HEK293T (cell line): ENCODE measurements at regions not wholly inside any gene's neighbourhood (a gene's known extent, or its start where the extent isn't known, plus 50 kb on each side); places are given as distances from the start of the nearest gene placed in this dataset.
"Not testable (repeated sequence)": the region's sequence is repeated elsewhere in the genome, so short reads cannot be mapped to it uniquely, and the experiment has no call there.

Experiments used
- CTCF ChIA-PET: fragments of 350-600 bp; formaldehyde crosslinking; extraction: SDS; loops from one replicate; lab custom pipeline; 2021; ENCODE audit warnings: antibody characterized with exemption, inconsistent platforms; lab: Yijun Ruan, JAX
- POLR2A ChIA-PET: fragments of 350-600 bp; formaldehyde crosslinking; extraction: SDS; loops from one replicate; lab custom pipeline; 2020; ENCODE audit warnings: antibody characterized with exemption, inconsistent platforms; lab: Yijun Ruan, JAX
- DNase-seq: peaks from one replicate; pipeline ENCODE4 v3.0.0; 2012; ENCODE audit warnings: mixed read lengths; ENCODE audit errors: extremely low spot score
- ARNT ChIP-seq: fragments of 450-650 bp; IDR thresholded peaks from 2 replicates; pipeline ENCODE4 v1.6.1; 2017; ENCODE audit warnings: mild to moderate bottlenecking
- BHLHE40 ChIP-seq: fragments of 450-650 bp; IDR thresholded peaks from 2 replicates; pipeline ENCODE4 v1.6.1; 2016; ENCODE audit warnings: mild to moderate bottlenecking, moderate library complexity, borderline replicate concordance
- CTBP1 ChIP-seq: fragments of 450-650 bp; IDR thresholded peaks from 2 replicates; pipeline ENCODE4 v1.6.1; 2016; ENCODE audit warnings: borderline replicate concordance
- ELF4 ChIP-seq: fragments of 450-650 bp; IDR thresholded peaks from 2 replicates; pipeline ENCODE4 v1.6.1; 2017; ENCODE audit warnings: antibody characterized with exemption
- FOXA1 ChIP-seq: fragments of 450-650 bp; IDR thresholded peaks from 2 replicates; pipeline ENCODE4 v1.6.1; 2016; ENCODE audit warnings: mild to moderate bottlenecking
- FOXK2 ChIP-seq: fragments of 450-650 bp; IDR thresholded peaks from 2 replicates; pipeline ENCODE4 v1.6.1; 2016; ENCODE audit warnings: mild to moderate bottlenecking
- FOXM1 ChIP-seq: fragments of 450-650 bp; IDR thresholded peaks from 2 replicates; pipeline ENCODE4 v1.6.1; 2017; ENCODE audit warnings: mild to moderate bottlenecking, borderline replicate concordance
- HDGF ChIP-seq: fragments of 450-650 bp; IDR thresholded peaks from 2 replicates; pipeline ENCODE4 v1.6.1; 2017; ENCODE audit warnings: antibody characterized with exemption, borderline replicate concordance
- L3MBTL2 ChIP-seq: fragments of 450-650 bp; conservative IDR thresholded peaks from 2 replicates; pipeline ENCODE4 v1.6.1; 2016; ENCODE audit warnings: mild to moderate bottlenecking
- LEF1 ChIP-seq: fragments of 450-650 bp; IDR thresholded peaks from 2 replicates; pipeline ENCODE4 v1.6.1; 2017; ENCODE audit warnings: mild to moderate bottlenecking, borderline replicate concordance
- NFRKB ChIP-seq: fragments of 450-650 bp; IDR thresholded peaks from 2 replicates; pipeline ENCODE4 v1.6.1; 2016; ENCODE audit warnings: mild to moderate bottlenecking, moderate library complexity
- PKNOX1 ChIP-seq: fragments of 450-650 bp; IDR thresholded peaks from 2 replicates; pipeline ENCODE4 v1.6.1; 2016
- SP1 ChIP-seq: fragments of 450-650 bp; IDR thresholded peaks from 2 replicates; pipeline ENCODE4 v1.6.1; 2017
- SUZ12 ChIP-seq: fragments of 450-650 bp; IDR thresholded peaks from 2 replicates; pipeline ENCODE4 v1.6.1; 2016; ENCODE audit warnings: mild to moderate bottlenecking
- TARDBP ChIP-seq: fragments of 450-650 bp; IDR thresholded peaks from 2 replicates; pipeline ENCODE4 v1.6.1; 2016
- ZNF384 ChIP-seq: fragments of 450-650 bp; IDR thresholded peaks from 2 replicates; pipeline ENCODE4 v1.6.1; 2016

GRCh38 chr1:95780836-95781235, 546.8 kb downstream of the RWDD3 start:
- ChIA-PET CTCF (no interaction called here), POLR2A (no interaction called here)
- TF ChIP-seq LEF1 (no peak), BHLHE40 (no peak), CTBP1 (no peak), FOXA1 (no peak), SUZ12 (no peak), FOXK2 (no peak), ARNT (no peak), TARDBP (no peak), L3MBTL2 (no peak), ZNF384 (no peak)
- DNase-seq, result no peak

GRCh38 chr1:95790136-95790535, 556.1 kb downstream of the RWDD3 start:
- POLR2A ChIA-PET, result no interaction called here
- CTCF ChIA-PET, result no interaction called here
- no peak for DNase-seq
- TF ChIP-seq FOXK2, result no peak
- TF ChIP-seq TARDBP, result no peak
- TF ChIP-seq BHLHE40, result no peak
- TF ChIP-seq NFRKB, result no peak
- no peak for TF ChIP-seq ZNF384
- no peak for TF ChIP-seq SP1
- no peak for TF ChIP-seq ARNT
- no peak for TF ChIP-seq FOXA1
- no peak for TF ChIP-seq PKNOX1
- TF ChIP-seq FOXM1, result no peak
- no peak for TF ChIP-seq ELF4
- TF ChIP-seq SUZ12, result no peak
- TF ChIP-seq CTBP1, result no peak
- TF ChIP-seq L3MBTL2, result no peak
- no peak for TF ChIP-seq LEF1
- TF ChIP-seq HDGF, result no peak

- CTCF ChIA-PET, result no interaction called here
- peak; percentile 9 for DNase-seq
- POLR2A ChIA-PET, result no interaction called here
- TF ChIP-seq CTBP1 (no peak), ARNT (no peak), SUZ12 (no peak), LEF1 (no peak), L3MBTL2 (no peak), NFRKB (no peak), SP1 (no peak), ZNF384 (no peak), FOXM1 (no peak), FOXK2 (no peak), ELF4 (no peak), FOXA1 (no peak), PKNOX1 (no peak), HDGF (no peak), TARDBP (no peak), BHLHE40 (no peak)
These were observed 559.9 kb downstream of the RWDD3 start for GRCh38 chr1:95793893-95794292.

- CTCF ChIA-PET, POLR2A ChIA-PET, DNase-seq: not testable (repeated sequence)
These were observed 563.8 kb downstream of the RWDD3 start for GRCh38 chr1:95797761-95798160.

- CTCF ChIA-PET, result no interaction called here
- DNase-seq, result no peak
These were observed 572.2 kb downstream of the RWDD3 start for GRCh38 chr1:95806171-95806570.

GRCh38 chr1:95809391-95809790, 575.4 kb downstream of the RWDD3 start:
- TF ChIP-seq SUZ12 (no peak), SP1 (no peak), HDGF (no peak), BHLHE40 (no peak), ELF4 (no peak), FOXA1 (no peak), TARDBP (no peak), FOXK2 (no peak), PKNOX1 (no peak), FOXM1 (no peak), ARNT (no peak)
- DNase-seq, result no peak
- ChIA-PET POLR2A (no interaction called here), CTCF (no interaction called here)

More at GRCh38 chr1:95806171-95806570, 572.2 kb downstream of the RWDD3 start:
- POLR2A ChIA-PET, result no interaction called here
- TF ChIP-seq ELF4, result no peak
- TF ChIP-seq ARNT, result no peak
- no peak for TF ChIP-seq FOXK2
- TF ChIP-seq NFRKB, result no peak
- no peak for TF ChIP-seq ZNF384
- TF ChIP-seq CTBP1, result no peak
- TF ChIP-seq HDGF, result no peak
- TF ChIP-seq FOXA1, result no peak
- TF ChIP-seq TARDBP, result no peak
- TF ChIP-seq BHLHE40, result no peak
- TF ChIP-seq L3MBTL2, result no peak
- TF ChIP-seq SUZ12, result no peak
- no peak for TF ChIP-seq FOXM1
- TF ChIP-seq LEF1, result no peak
- TF ChIP-seq SP1, result no peak
- TF ChIP-seq PKNOX1, result no peak
